IMR-90 (cell line): ENCODE measurements at regions not wholly inside any gene's neighbourhood (a gene's known extent, or its start where the extent isn't known, plus 50 kb on each side); places are given as distances from the start of the nearest gene placed in this dataset.

Experiments
- MAFK ChIP-seq: IDR thresholded peaks from 2 replicates; pipeline ENCODE4 v1.6.1; 2012; ENCODE audit warnings: low read depth, low read length, improper control_type of control experiment
- MXI1 ChIP-seq: IDR thresholded peaks from 2 replicates; pipeline ENCODE4 v1.6.1; 2012; ENCODE audit warnings: low read depth, mild to moderate bottlenecking, low read length, moderate library complexity, borderline replicate concordance
- RAD21 ChIP-seq: IDR thresholded peaks from 2 replicates; pipeline ENCODE4 v1.6.1; 2012; ENCODE audit warnings: low read length, improper control_type of control experiment

GRCh38 chr20:52003415-52003814, 188.2 kb downstream of the ZFP64 start:
- no peak for TF ChIP-seq RAD21
- TF ChIP-seq MAFK, result no peak
- no peak for TF ChIP-seq MXI1
